ENCODE measurements at regions not wholly inside any gene's neighbourhood (a gene's known extent, or its start where the extent isn't known, plus 50 kb on each side); places are given as distances from the start of the nearest gene placed in this dataset.

- no peak overlapping the region for H3K4me3 ChIP-seq (replicated peaks; ENCODE audit: insufficient read depth, low read length)
- TF ChIP-seq SPI1 (IDR thresholded peaks at IDR 0.05; ENCODE audit: borderline replicate concordance, low read depth) (no peak), REST (IDR thresholded peaks at IDR 0.05; ENCODE audit: insufficient replicate concordance, low read depth) (no peak), GABPA (IDR thresholded peaks at IDR 0.05; ENCODE audit: low read depth) (no peak), POLR2AphosphoS5 (IDR thresholded peaks at IDR 0.05; ENCODE audit: low read depth) (no peak)
- TF ChIP-seq, protein P1, sequence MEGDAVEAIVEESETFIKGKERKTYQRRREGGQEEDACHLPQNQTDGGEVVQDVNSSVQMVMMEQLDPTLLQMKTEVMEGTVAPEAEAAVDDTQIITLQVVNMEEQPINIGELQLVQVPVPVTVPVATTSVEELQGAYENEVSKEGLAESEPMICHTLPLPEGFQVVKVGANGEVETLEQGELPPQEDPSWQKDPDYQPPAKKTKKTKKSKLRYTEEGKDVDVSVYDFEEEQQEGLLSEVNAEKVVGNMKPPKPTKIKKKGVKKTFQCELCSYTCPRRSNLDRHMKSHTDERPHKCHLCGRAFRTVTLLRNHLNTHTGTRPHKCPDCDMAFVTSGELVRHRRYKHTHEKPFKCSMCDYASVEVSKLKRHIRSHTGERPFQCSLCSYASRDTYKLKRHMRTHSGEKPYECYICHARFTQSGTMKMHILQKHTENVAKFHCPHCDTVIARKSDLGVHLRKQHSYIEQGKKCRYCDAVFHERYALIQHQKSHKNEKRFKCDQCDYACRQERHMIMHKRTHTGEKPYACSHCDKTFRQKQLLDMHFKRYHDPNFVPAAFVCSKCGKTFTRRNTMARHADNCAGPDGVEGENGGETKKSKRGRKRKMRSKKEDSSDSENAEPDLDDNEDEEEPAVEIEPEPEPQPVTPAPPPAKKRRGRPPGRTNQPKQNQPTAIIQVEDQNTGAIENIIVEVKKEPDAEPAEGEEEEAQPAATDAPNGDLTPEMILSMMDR (IDR thresholded peaks at IDR 0.05; ENCODE audit: insufficient read depth, low read length), result no peak
- no peaks in the 10 kb centered on the region for H3K27me3 ChIP-seq (ENCODE audit: insufficient read depth, poor library complexity, severe bottlenecking)
- no peak for DNase-seq (ENCODE audit: low read depth in 1 of 2, low spot score in 1 of 2)
- no peak overlapping the region for H3K27ac ChIP-seq (replicated peaks)
These were observed 337.8 kb upstream of the CDH5 start for GRCh38 chr16:66028510-66029216.

GRCh38 chr16:66026787-66027330 lies 339.6 kb upstream of the CDH5 start:
- H3K27me3 ChIP-seq (ENCODE audit: insufficient read depth, poor library complexity, severe bottlenecking), result no peaks in the 10 kb centered on the region
- DNase-seq (ENCODE audit: low read depth in 1 of 2, low spot score in 1 of 2), result no peak
- TF ChIP-seq SPI1 (IDR thresholded peaks at IDR 0.05; ENCODE audit: borderline replicate concordance, low read depth) (no peak), REST (IDR thresholded peaks at IDR 0.05; ENCODE audit: insufficient replicate concordance, low read depth) (no peak), GABPA (IDR thresholded peaks at IDR 0.05; ENCODE audit: low read depth) (no peak), POLR2AphosphoS5 (IDR thresholded peaks at IDR 0.05; ENCODE audit: low read depth) (no peak)
- TF ChIP-seq, protein P1 (IDR thresholded peaks at IDR 0.05; ENCODE audit: insufficient read depth, low read length), result no peak
- no peak overlapping the region for H3K4me3 ChIP-seq (replicated peaks; ENCODE audit: insufficient read depth, low read length)
- no peak overlapping the region for H3K27ac ChIP-seq (replicated peaks)

- no peak for DNase-seq (ENCODE audit: low read depth in 1 of 2, low spot score in 1 of 2)
- TF ChIP-seq REST (IDR thresholded peaks at IDR 0.05; ENCODE audit: insufficient replicate concordance, low read depth) (no peak), POLR2AphosphoS5 (IDR thresholded peaks at IDR 0.05; ENCODE audit: low read depth) (no peak), SPI1 (IDR thresholded peaks at IDR 0.05; ENCODE audit: borderline replicate concordance, low read depth) (no peak), GABPA (IDR thresholded peaks at IDR 0.05; ENCODE audit: low read depth) (no peak)
- TF ChIP-seq, protein P1 (IDR thresholded peaks at IDR 0.05; ENCODE audit: insufficient read depth, low read length), result no peak
These were observed 340.3 kb upstream of the CDH5 start for GRCh38 chr16:66026211-66026610.

More at GRCh38 chr16:66026211-66026610, 340.3 kb upstream of the CDH5 start:
- Histone ChIP-seq H3K4me3 (replicated peaks; ENCODE audit: insufficient read depth, low read length) (no peak overlapping the region), H3K27me3 (ENCODE audit: insufficient read depth, poor library complexity, severe bottlenecking) (no peaks in the 10 kb centered on the region), H3K27ac (replicated peaks) (no peak overlapping the region)
